ENCODE measurements at regions not wholly inside any gene's neighbourhood (a gene's known extent, or its start where the extent isn't known, plus 50 kb on each side); places are given as distances from the start of the nearest gene placed in this dataset.
"Not testable (repeated sequence)": the region's sequence is repeated elsewhere in the genome, so short reads cannot be mapped to it uniquely, and the experiment has no call there.

GRCh38 chr5:104016646-104017045, 454.1 kb upstream of the NUDT12 start:
- H3K36me3 ChIP-seq (ENCODE audit: control insufficient read depth in 1 of 2, insufficient read depth in 2 of 2, low read length in 1 of 2), result no peaks in the 10 kb centered on the region
- no peak overlapping the region for H3K27ac ChIP-seq (ENCODE audit: low read depth in 1 of 2, low read length in 2 of 2)
- no peaks in the 10 kb centered on the region for H3K4me1 ChIP-seq (ENCODE audit: control insufficient read depth in 1 of 2, insufficient read depth in 2 of 2, low read length in 2 of 2)
- DNase-seq (no peak), ATAC-seq (ENCODE audit: low FRiP score) (no peak)
- H3K27me3 ChIP-seq (ENCODE audit: control insufficient read depth in 1 of 2, insufficient read depth in 2 of 2, low read length in 1 of 2), result no peaks in the 10 kb centered on the region
- H3K9me3 ChIP-seq (ENCODE audit: control insufficient read depth, low read length), result no peaks in the 10 kb centered on the region
- WGBS, 2 donors, result 88 to 92% methylated on average over 3 of the region's 3 CpGs
- no peak overlapping the region for H3K4me3 ChIP-seq (ENCODE audit: low read length in 2 of 2)
- intact Hi-C loops (cut with DNase I), result no loop called here

GRCh38 chr5:104015765-104016164, 453.2 kb upstream of the NUDT12 start:
- no peaks in the 10 kb centered on the region for H3K4me1 ChIP-seq (ENCODE audit: control insufficient read depth in 1 of 2, insufficient read depth in 2 of 2, low read length in 2 of 2)

DNA sequence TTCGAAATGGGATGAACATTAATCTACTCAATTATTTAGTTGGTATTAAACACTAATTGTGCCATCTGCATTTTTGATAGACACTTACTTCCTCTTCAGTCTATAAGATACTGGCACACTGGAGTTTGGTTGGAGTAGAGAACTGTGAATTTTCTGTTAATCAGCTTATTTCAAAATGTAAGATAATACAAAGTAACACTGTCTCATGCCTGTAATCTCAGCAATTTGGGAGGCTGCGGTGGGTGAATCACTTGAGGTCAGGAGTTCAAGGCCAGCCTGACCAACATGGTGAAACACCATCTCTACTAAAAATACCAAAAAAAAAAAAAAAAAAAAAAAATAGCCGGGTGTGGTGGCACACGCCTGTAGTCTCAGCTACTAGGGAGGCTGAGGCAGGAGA, 440.2 kb upstream of the NUDT12 start:
- H3K36me3 ChIP-seq (ENCODE audit: control insufficient read depth in 1 of 2, insufficient read depth in 2 of 2, low read length in 1 of 2); H3K27me3 ChIP-seq (ENCODE audit: control insufficient read depth in 1 of 2, insufficient read depth in 2 of 2, low read length in 1 of 2); H3K27ac ChIP-seq (ENCODE audit: low read depth in 1 of 2, low read length in 2 of 2); ATAC-seq (ENCODE audit: low FRiP score); DNase-seq; H3K9me3 ChIP-seq (ENCODE audit: control insufficient read depth, low read length); H3K4me3 ChIP-seq (ENCODE audit: low read length in 2 of 2); intact Hi-C loops (cut with DNase I); H3K4me1 ChIP-seq (ENCODE audit: control insufficient read depth in 1 of 2, insufficient read depth in 2 of 2, low read length in 2 of 2): not testable (repeated sequence)
- WGBS, 2 donors, result 94 to 95% methylated on average over 4 of the region's 4 CpGs

More at GRCh38 chr5:104015765-104016164, 453.2 kb upstream of the NUDT12 start:
- no peak for ATAC-seq (ENCODE audit: low FRiP score)
- Histone ChIP-seq H3K36me3 (ENCODE audit: control insufficient read depth in 1 of 2, insufficient read depth in 2 of 2, low read length in 1 of 2) (no peaks in the 10 kb centered on the region), H3K4me3 (ENCODE audit: low read length in 2 of 2) (no peak overlapping the region), H3K27ac (ENCODE audit: low read depth in 1 of 2, low read length in 2 of 2) (no peak overlapping the region), H3K27me3 (ENCODE audit: control insufficient read depth in 1 of 2, insufficient read depth in 2 of 2, low read length in 1 of 2) (no peaks in the 10 kb centered on the region), H3K9me3 (ENCODE audit: control insufficient read depth, low read length) (no peaks in the 10 kb centered on the region)
- WGBS, 2 donors, result 42 to 52% methylated on average over 2 of the region's 2 CpGs
- intact Hi-C loops (cut with DNase I), result no loop called here
- no peak for DNase-seq

DNA sequence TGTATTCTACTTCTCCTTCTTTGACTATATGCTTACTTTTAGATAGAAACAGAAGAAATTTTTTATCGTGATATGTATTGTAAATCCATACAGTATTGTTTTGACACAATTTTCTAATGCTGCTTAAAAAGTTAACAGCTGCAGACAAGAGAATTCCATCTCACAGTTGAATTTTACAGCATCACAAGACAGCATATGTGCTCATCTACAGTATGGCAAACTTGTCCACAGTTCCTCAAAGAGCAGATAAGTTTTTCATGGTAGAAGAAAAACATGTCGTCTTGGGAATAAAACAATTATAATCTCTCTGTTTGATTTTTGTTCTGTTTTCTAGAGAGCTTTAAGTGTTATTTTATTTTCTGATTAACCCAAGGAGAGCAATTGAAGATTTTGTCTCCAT, 438.5 kb upstream of the NUDT12 start:
- Histone ChIP-seq H3K27me3 (ENCODE audit: control insufficient read depth in 1 of 2, insufficient read depth in 2 of 2, low read length in 1 of 2) (no peaks in the 10 kb centered on the region), H3K36me3 (ENCODE audit: control insufficient read depth in 1 of 2, insufficient read depth in 2 of 2, low read length in 1 of 2) (no peaks in the 10 kb centered on the region), H3K4me3 (ENCODE audit: low read length in 2 of 2) (no peak overlapping the region), H3K9me3 (ENCODE audit: control insufficient read depth, low read length) (no peaks in the 10 kb centered on the region), H3K4me1 (ENCODE audit: control insufficient read depth in 1 of 2, insufficient read depth in 2 of 2, low read length in 2 of 2) (no peaks in the 10 kb centered on the region), H3K27ac (ENCODE audit: low read depth in 1 of 2, low read length in 2 of 2) (no peak overlapping the region)
- whole genome bisulfite sequencing, 2 donors, result 65 to 72% methylated on average over 2 of the region's 2 CpGs
- no peak for DNase-seq
- intact Hi-C loops (cut with DNase I), result no loop called here
- ATAC-seq (ENCODE audit: low FRiP score), result no peak

- no peaks in the 10 kb centered on the region for H3K36me3 ChIP-seq (ENCODE audit: control insufficient read depth in 1 of 2, insufficient read depth in 2 of 2, low read length in 1 of 2)
- no peak overlapping the region for H3K4me3 ChIP-seq (ENCODE audit: low read length in 2 of 2)
- DNase-seq (no peak), ATAC-seq (ENCODE audit: low FRiP score) (no peak)
- no peaks in the 10 kb centered on the region for H3K27me3 ChIP-seq (ENCODE audit: control insufficient read depth in 1 of 2, insufficient read depth in 2 of 2, low read length in 1 of 2)
- intact Hi-C loops (cut with DNase I), result no loop called here
- WGBS, 2 donors, result 18 to 23% methylated on average over 1 of the region's 1 CpG
- no peak overlapping the region for H3K27ac ChIP-seq (ENCODE audit: low read depth in 1 of 2, low read length in 2 of 2)
- no peaks in the 10 kb centered on the region for H3K4me1 ChIP-seq (ENCODE audit: control insufficient read depth in 1 of 2, insufficient read depth in 2 of 2, low read length in 2 of 2)
- no peaks in the 10 kb centered on the region for H3K9me3 ChIP-seq (ENCODE audit: control insufficient read depth, low read length)
Measured at GRCh38 chr5:103993031-103993430, 430.4 kb upstream of the NUDT12 start.

DNA sequence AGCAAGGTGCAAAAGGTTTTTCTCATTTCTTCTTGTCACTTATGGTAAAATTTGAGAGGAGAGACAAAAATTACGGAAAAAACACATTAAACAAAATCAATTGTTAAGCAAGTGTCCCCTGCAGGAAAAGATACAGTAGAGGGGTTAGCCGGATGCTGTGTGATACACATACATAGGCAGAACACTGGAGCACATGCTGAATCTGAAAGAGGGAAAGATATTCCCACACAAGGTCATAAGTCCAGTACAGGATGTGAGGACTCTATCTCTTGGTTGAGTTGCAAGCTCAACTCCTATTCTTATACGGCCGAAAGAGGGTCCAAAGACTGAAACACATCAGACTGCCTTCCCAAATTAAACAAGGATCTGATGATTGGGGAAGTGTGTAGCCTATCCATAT, 427.5 kb upstream of the NUDT12 start:
- 67 to 70% methylated on average over 4 of the region's 4 CpGs for WGBS, 2 donors

GRCh38 chr5:103981592-103981991, 419.0 kb upstream of the NUDT12 start:
- 90 to 92% methylated on average over 4 of the region's 4 CpGs for WGBS, 2 donors
- H3K9me3 ChIP-seq (ENCODE audit: control insufficient read depth, low read length), result no peaks in the 10 kb centered on the region
- no peaks in the 10 kb centered on the region for H3K27me3 ChIP-seq (ENCODE audit: control insufficient read depth in 1 of 2, insufficient read depth in 2 of 2, low read length in 1 of 2)
- ATAC-seq (ENCODE audit: low FRiP score) (no peak), DNase-seq (no peak)
- H3K27ac ChIP-seq (ENCODE audit: low read depth in 1 of 2, low read length in 2 of 2), result no peak overlapping the region
- H3K4me1 ChIP-seq (ENCODE audit: control insufficient read depth in 1 of 2, insufficient read depth in 2 of 2, low read length in 2 of 2), result no peaks in the 10 kb centered on the region
- intact Hi-C loops (cut with DNase I), result no loop called here
- H3K4me3 ChIP-seq (ENCODE audit: low read length in 2 of 2), result no peak overlapping the region
- no peaks in the 10 kb centered on the region for H3K36me3 ChIP-seq (ENCODE audit: control insufficient read depth in 1 of 2, insufficient read depth in 2 of 2, low read length in 1 of 2)

More for the DNA sequence above, 427.5 kb upstream of the NUDT12 start:
- Histone ChIP-seq H3K9me3 (ENCODE audit: control insufficient read depth, low read length) (no peaks in the 10 kb centered on the region), H3K36me3 (ENCODE audit: control insufficient read depth in 1 of 2, insufficient read depth in 2 of 2, low read length in 1 of 2) (no peaks in the 10 kb centered on the region), H3K27ac (ENCODE audit: low read depth in 1 of 2, low read length in 2 of 2) (no peak overlapping the region), H3K4me3 (ENCODE audit: low read length in 2 of 2) (no peak overlapping the region), H3K4me1 (ENCODE audit: control insufficient read depth in 1 of 2, insufficient read depth in 2 of 2, low read length in 2 of 2) (no peaks in the 10 kb centered on the region), H3K27me3 (ENCODE audit: control insufficient read depth in 1 of 2, insufficient read depth in 2 of 2, low read length in 1 of 2) (no peaks in the 10 kb centered on the region)
- intact Hi-C loops (cut with DNase I), result no loop called here
- DNase-seq, result no peak
- ATAC-seq (ENCODE audit: low FRiP score), result no peak

- Histone ChIP-seq H3K9me3 (ENCODE audit: control insufficient read depth, low read length) (peaks cover 5% of the 10 kb centered on the region), H3K36me3 (ENCODE audit: control insufficient read depth in 1 of 2, insufficient read depth in 2 of 2, low read length in 1 of 2) (no peaks in the 10 kb centered on the region), H3K4me1 (ENCODE audit: control insufficient read depth in 1 of 2, insufficient read depth in 2 of 2, low read length in 2 of 2) (no peaks in the 10 kb centered on the region), H3K27ac (ENCODE audit: low read depth in 1 of 2, low read length in 2 of 2) (no peak overlapping the region), H3K27me3 (ENCODE audit: control insufficient read depth in 1 of 2, insufficient read depth in 2 of 2, low read length in 1 of 2) (no peaks in the 10 kb centered on the region), H3K4me3 (ENCODE audit: low read length in 2 of 2) (no peak overlapping the region)
- intact Hi-C loops (cut with DNase I), result no loop called here
- DNase-seq (no peak), ATAC-seq (ENCODE audit: low FRiP score) (no peak)
Measured at GRCh38 chr5:103973669-103974068, 411.1 kb upstream of the NUDT12 start.

- H3K36me3 ChIP-seq (ENCODE audit: control insufficient read depth in 1 of 2, insufficient read depth in 2 of 2, low read length in 1 of 2); ATAC-seq (ENCODE audit: low FRiP score); H3K4me3 ChIP-seq (ENCODE audit: low read length in 2 of 2); DNase-seq; H3K9me3 ChIP-seq (ENCODE audit: control insufficient read depth, low read length); H3K27ac ChIP-seq (ENCODE audit: low read depth in 1 of 2, low read length in 2 of 2); H3K27me3 ChIP-seq (ENCODE audit: control insufficient read depth in 1 of 2, insufficient read depth in 2 of 2, low read length in 1 of 2); intact Hi-C loops (cut with DNase I); H3K4me1 ChIP-seq (ENCODE audit: control insufficient read depth in 1 of 2, insufficient read depth in 2 of 2, low read length in 2 of 2): not testable (repeated sequence)
- WGBS, 2 donors, result 96 to 98% methylated on average over 17 to 25 of the region's 25 CpGs
Measured at GRCh38 chr5:103966295-103966694, 403.7 kb upstream of the NUDT12 start.

All from aorta (tissue), 5 donors.